OCI-LY3 (cell line): ENCODE measurements at regions not wholly inside any gene's neighbourhood (a gene's known extent, or its start where the extent isn't known, plus 50 kb on each side); places are given as distances from the start of the nearest gene placed in this dataset.

Source experiments
- H2AFZ ChIP-seq: fragments of 200-600, 300-600 bp; shearing (Covaris generic); 2 replicates; pipeline ENCODE4 v1.6.0; 2014; ENCODE audit warnings: antibody characterized with exemption, low read depth, low read length
- H3K27ac ChIP-seq: fragments of 200-600, 300-600 bp; sonication (generic); 2 replicates; pipeline ENCODE4 v1.5.1; 2014; ENCODE audit warnings: mild to moderate bottlenecking, low read length, moderate library complexity, mixed read lengths
- H3K27me3 ChIP-seq: fragments of 200-600, 300-600 bp; sonication (generic); 2 replicates; pipeline ENCODE4 v1.6.1; 2014; ENCODE audit warnings: low read depth, low read length, mixed read lengths
- H3K36me3 ChIP-seq: fragments of 200-600, 300-600 bp; sonication (generic); replicated peaks from 2 replicates; pipeline ENCODE3; 2014; ENCODE audit warnings: low read depth, low read length, mixed read lengths
- H3K4me1 ChIP-seq: fragments of 300-600, 200-600 bp; sonication (generic); 2 replicates; pipeline ENCODE4 v1.6.1; 2014; ENCODE audit warnings: low read length, mixed read lengths
- H3K4me2 ChIP-seq: fragments of 200-600, 300-600 bp; sonication (generic); 2 replicates; pipeline ENCODE4 v1.6.1; 2014; ENCODE audit warnings: low read length, mixed read lengths
- H3K4me3 ChIP-seq: fragments of 300-600, 200-600 bp; sonication (generic); 2 replicates; pipeline ENCODE4 v1.5.1; 2014; ENCODE audit warnings: antibody characterized with exemption, mild to moderate bottlenecking, low read length, moderate library complexity
- H3K79me2 ChIP-seq: fragments of 300-600, 200-600 bp; shearing (Covaris generic); 2 replicates; pipeline ENCODE4 v1.6.1; 2014; ENCODE audit warnings: mild to moderate bottlenecking, low read length, mixed read lengths
- H3K9ac ChIP-seq: fragments of 300-600, 200-600 bp; shearing (Covaris generic); 2 replicates; pipeline ENCODE4 v1.6.0; 2014; ENCODE audit warnings: mild to moderate bottlenecking, low read length, moderate library complexity
- H3K9me3 ChIP-seq: fragments of 200-600, 300-600 bp; shearing (Covaris generic); 2 replicates; pipeline ENCODE4 v1.6.1; 2014; ENCODE audit warnings: low read length, mixed read lengths; ENCODE audit not compliant: insufficient read depth
- H4K20me1 ChIP-seq: fragments of 200-600, 300-600 bp; sonication (generic); 2 replicates; pipeline ENCODE4 v1.6.1; 2016; ENCODE audit warnings: low read length, mixed read lengths; ENCODE audit not compliant: insufficient read depth
- EZH2phosphoT487 ChIP-seq: fragments of 200-600 bp; shearing (Covaris generic); IDR thresholded peaks from 2 replicates; pipeline ENCODE4 v1.6.1; 2018; ENCODE audit warnings: antibody characterized with exemption, mixed run types, low read depth
- TF ChIP-seq, protein P1 (sequence below): fragments of 200-600, 300-600 bp; sonication (generic); IDR thresholded peaks from 2 replicates; pipeline ENCODE4 v1.5.1; 2014; ENCODE audit warnings: antibody characterized with exemption, low read length, low read depth

DNA sequence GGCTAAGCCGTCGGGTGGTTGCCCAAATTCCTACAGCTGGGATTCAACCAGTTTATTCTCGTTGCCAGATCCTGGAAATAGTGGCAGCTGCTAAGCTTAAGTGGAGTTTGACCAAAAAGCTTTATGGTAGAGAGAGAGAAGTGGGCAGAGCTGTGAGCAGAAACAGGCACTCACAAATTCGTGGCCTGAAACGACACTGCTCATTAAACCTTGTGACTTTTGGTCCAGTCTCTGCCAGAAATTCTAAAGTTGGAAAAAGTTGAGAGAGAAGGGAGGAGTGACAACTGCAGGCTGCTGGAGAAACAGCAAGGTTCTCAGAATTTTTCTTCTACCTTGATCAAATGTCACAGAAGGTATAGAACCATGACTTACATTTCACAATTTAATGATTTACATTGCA, 131.5 kb downstream of the MTX3 start:
- Histone ChIP-seq H4K20me1 (no peaks in the 10 kb centered on the region), H3K9me3 (no peaks in the 10 kb centered on the region), H3K27ac (no peak overlapping the region), H3K36me3 (no peaks in the 10 kb centered on the region), H3K4me3 (no peak overlapping the region), H3K27me3 (peaks cover 10% of the 10 kb centered on the region; the same call in 1 of the 2 replicates), H3K9ac (no peak overlapping the region), H3K4me1 (0 out of 2 replicates have a peak, but pooled peaks cover 9% of the 10 kb centered on the region), H3K79me2 (no peaks in the 10 kb centered on the region), H2AFZ (no peak overlapping the region), H3K4me2 (no peak overlapping the region)
- TF ChIP-seq, protein P1, sequence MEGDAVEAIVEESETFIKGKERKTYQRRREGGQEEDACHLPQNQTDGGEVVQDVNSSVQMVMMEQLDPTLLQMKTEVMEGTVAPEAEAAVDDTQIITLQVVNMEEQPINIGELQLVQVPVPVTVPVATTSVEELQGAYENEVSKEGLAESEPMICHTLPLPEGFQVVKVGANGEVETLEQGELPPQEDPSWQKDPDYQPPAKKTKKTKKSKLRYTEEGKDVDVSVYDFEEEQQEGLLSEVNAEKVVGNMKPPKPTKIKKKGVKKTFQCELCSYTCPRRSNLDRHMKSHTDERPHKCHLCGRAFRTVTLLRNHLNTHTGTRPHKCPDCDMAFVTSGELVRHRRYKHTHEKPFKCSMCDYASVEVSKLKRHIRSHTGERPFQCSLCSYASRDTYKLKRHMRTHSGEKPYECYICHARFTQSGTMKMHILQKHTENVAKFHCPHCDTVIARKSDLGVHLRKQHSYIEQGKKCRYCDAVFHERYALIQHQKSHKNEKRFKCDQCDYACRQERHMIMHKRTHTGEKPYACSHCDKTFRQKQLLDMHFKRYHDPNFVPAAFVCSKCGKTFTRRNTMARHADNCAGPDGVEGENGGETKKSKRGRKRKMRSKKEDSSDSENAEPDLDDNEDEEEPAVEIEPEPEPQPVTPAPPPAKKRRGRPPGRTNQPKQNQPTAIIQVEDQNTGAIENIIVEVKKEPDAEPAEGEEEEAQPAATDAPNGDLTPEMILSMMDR = no peak
- TF ChIP-seq EZH2phosphoT487 = no peak

DNA sequence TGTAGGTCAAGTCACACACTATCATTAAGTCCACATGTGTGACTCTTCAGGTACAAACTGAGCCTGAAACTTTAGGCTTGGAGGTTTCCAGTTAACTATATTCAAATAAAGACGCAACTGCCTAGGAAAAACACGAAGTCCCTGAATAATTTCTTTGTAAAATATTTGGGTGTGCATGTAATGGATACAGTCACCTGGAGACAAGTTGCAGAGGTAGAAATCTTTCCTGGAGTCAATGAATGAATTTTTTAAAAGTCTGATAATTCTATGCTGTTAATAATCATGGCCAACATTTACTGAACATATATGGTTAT, 132.7 kb downstream of the MTX3 start:
- peak overlapping the region; percentile 68 for H2AFZ ChIP-seq
- H3K4me2 ChIP-seq = peak overlapping the region; percentile 88

DNA sequence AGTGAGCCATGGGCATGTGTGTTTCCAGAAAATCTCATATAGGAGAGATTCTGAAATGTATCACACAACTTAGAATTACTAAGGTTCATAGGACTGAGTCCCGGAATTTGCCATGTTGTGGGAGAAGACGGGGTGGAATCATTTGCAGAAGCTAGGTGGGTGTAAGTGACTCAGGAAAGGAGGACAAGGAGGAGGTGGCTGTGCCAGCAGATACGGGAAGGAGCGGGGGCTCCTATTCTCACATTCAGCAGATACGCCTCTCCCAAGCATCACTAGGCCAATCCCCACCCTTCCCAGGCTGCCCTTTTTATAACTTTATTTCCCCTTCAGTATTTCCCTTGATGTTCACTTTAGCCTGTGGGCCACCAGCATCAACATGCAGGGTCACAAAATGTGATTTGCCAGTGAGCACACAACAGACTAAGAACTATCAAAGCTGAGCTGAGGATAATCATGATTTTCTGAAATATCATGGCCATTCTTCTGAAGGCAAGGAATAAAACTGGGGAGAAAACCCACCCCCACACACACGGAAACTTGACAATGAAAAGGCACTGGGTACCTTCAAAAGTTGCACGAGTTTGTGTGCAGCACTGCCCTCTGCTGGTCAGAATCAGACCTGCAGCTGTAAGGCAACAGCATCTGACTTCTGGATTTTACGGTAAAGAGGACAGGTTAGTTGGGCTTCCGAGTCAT, 133.2 kb downstream of the MTX3 start:
- H3K27ac ChIP-seq = no peak overlapping the region
- no peaks in the 10 kb centered on the region for H4K20me1 ChIP-seq
- peak overlapping the region; percentile 54 for H3K4me3 ChIP-seq
- no peak for TF ChIP-seq EZH2phosphoT487
- TF ChIP-seq, protein P1 = peak; percentile 87
- peaks cover 11% of the 10 kb centered on the region; the same call in 1 of the 2 replicates for H3K27me3 ChIP-seq
- no peaks in the 10 kb centered on the region for H3K36me3 ChIP-seq
- H2AFZ ChIP-seq = peak overlapping the region; percentile 68
- H3K4me2 ChIP-seq = peak overlapping the region; percentile 88
- H3K79me2 ChIP-seq = no peaks in the 10 kb centered on the region
- 0 out of 2 replicates have a peak, but pooled peaks cover 9% of the 10 kb centered on the region for H3K4me1 ChIP-seq
- no peaks in the 10 kb centered on the region for H3K9me3 ChIP-seq
- no peak overlapping the region for H3K9ac ChIP-seq

More for the DNA sequence above, 132.7 kb downstream of the MTX3 start:
- H3K9ac ChIP-seq = no peak overlapping the region
- H4K20me1 ChIP-seq = no peaks in the 10 kb centered on the region
- no peak overlapping the region for H3K27ac ChIP-seq
- H3K4me3 ChIP-seq = peak overlapping the region; percentile 54
- TF ChIP-seq, protein P1 = no peak
- TF ChIP-seq EZH2phosphoT487 = no peak
- 0 out of 2 replicates have a peak, but pooled peaks cover 9% of the 10 kb centered on the region for H3K4me1 ChIP-seq
- no peaks in the 10 kb centered on the region for H3K79me2 ChIP-seq
- H3K27me3 ChIP-seq = peaks cover 11% of the 10 kb centered on the region; the same call in 1 of the 2 replicates
- no peaks in the 10 kb centered on the region for H3K36me3 ChIP-seq
- H3K9me3 ChIP-seq = no peaks in the 10 kb centered on the region

DNA sequence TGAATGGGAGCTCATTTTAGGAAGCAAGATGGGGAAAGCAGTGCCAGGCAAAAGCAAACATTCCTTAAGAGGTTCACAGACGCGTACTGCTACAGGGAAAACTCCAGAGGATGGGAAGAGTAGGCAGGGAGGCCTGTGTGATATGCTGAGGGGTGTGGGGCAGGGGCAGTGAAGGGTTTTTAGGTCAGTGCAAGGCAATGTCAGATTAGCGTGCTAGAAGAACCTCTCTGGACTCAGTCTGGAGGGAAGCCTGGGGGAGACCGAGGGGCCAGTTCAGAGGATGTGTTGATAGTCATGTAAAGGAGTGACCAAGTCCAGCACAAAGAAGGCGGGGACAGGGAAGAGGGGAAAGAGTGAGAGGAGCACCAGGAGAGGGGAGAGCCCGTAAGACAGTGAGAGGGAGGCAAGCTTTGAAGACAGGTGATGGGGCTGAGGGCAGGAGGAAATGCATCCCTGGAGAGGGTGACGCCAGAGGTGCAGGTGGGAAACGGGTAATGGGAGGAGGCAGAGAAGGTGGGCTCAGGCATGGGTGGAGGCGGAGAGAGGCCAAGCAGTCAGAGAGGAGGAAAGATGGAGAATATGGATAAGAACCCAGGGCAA, 134.5 kb downstream of the MTX3 start:
- no peak overlapping the region for H3K4me2 ChIP-seq
- H3K36me3 ChIP-seq = no peaks in the 10 kb centered on the region
- no peaks in the 10 kb centered on the region for H4K20me1 ChIP-seq
- no peak overlapping the region for H3K4me3 ChIP-seq
- H3K79me2 ChIP-seq = no peaks in the 10 kb centered on the region
- H3K4me1 ChIP-seq = 0 out of 2 replicates have a peak, but pooled peaks cover 9% of the 10 kb centered on the region
- no peak overlapping the region for H3K27ac ChIP-seq
- H2AFZ ChIP-seq = no peak overlapping the region
- TF ChIP-seq EZH2phosphoT487 = no peak
- TF ChIP-seq, protein P1 = no peak
- H3K9ac ChIP-seq = no peak overlapping the region
- H3K9me3 ChIP-seq = no peaks in the 10 kb centered on the region
- peaks cover 15% of the 10 kb centered on the region; the same call in 1 of the 2 replicates for H3K27me3 ChIP-seq
